Uterus (tissue), 2 donors: ENCODE measurements at regions not wholly inside any gene's neighbourhood (a gene's known extent, or its start where the extent isn't known, plus 50 kb on each side); places are given as distances from the start of the nearest gene placed in this dataset.

Source experiments
- CTCF ChIP-seq, 4 experiments: fragments of 200-600 bp in 2 of 4; fragments of 450-650 bp in 2 of 4; sonication (generic) in 2 of 4; IDR thresholded peaks; one replicate each; pipeline ENCODE4 v1.5.1; 2016 to 2019; ENCODE audit warnings: antibody characterized with exemption in 4 of 4, mild to moderate bottlenecking in 2 of 4, moderate library complexity in 1 of 4
- POLR2A ChIP-seq, 2 donors: fragments of 450-650 bp; IDR thresholded peaks; one replicate each; pipeline ENCODE4 v1.6.1; 2016; ENCODE audit warnings: antibody characterized with exemption in 2 of 2, mild to moderate bottlenecking in 1 of 2, moderate library complexity in 1 of 2

GRCh38 chr3:194856296-194856695 lies 170.6 kb downstream of the FAM43A start:
- TF ChIP-seq CTCF (IDR thresholded peaks at IDR 0.05) (no peak), POLR2A (IDR thresholded peaks at IDR 0.05) (no peak)
